Loucy (cell line): ENCODE measurements at regions not wholly inside any gene's neighbourhood (a gene's known extent, or its start where the extent isn't known, plus 50 kb on each side); places are given as distances from the start of the nearest gene placed in this dataset.

Source experiments
- EZH2phosphoT487 ChIP-seq: fragments of 200-600 bp; IDR thresholded peaks from 2 replicates; pipeline ENCODE4 v1.6.1; 2018; ENCODE audit warnings: antibody characterized with exemption, mild to moderate bottlenecking, moderate library complexity, borderline replicate concordance
- TF ChIP-seq, protein P1 (sequence below): fragments of 200-600 bp; sonication (generic); conservative IDR thresholded peaks from 2 replicates; pipeline ENCODE4 v1.5.1; 2014; ENCODE audit warnings: mild to moderate bottlenecking, antibody characterized with exemption, low read length

DNA sequence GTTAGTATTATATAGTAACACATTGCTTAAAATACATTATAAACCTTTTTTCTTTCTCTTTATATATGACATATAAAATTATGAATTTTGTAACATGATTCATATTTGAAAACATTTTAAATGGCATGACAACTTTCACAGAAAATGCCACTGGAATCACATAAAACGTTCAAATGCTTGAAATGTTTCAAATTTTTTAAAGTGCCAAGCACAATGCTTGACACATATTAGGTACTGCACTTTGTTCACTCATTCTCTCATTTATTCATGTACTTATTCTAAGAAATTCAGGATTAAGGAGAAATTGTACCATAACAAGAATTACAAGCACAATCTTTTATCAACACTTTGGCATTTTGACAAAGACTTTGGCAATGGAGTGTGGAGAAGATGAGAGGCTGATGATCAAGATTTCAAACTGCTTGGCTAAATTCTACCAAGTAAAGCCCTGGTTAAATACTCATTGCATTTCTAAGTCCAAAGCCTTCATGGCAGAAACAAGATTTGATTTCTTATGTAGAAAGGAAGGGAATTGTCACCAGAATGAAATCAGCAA, 232.2 kb downstream of the C12orf50 start:
- TF ChIP-seq, protein P1, sequence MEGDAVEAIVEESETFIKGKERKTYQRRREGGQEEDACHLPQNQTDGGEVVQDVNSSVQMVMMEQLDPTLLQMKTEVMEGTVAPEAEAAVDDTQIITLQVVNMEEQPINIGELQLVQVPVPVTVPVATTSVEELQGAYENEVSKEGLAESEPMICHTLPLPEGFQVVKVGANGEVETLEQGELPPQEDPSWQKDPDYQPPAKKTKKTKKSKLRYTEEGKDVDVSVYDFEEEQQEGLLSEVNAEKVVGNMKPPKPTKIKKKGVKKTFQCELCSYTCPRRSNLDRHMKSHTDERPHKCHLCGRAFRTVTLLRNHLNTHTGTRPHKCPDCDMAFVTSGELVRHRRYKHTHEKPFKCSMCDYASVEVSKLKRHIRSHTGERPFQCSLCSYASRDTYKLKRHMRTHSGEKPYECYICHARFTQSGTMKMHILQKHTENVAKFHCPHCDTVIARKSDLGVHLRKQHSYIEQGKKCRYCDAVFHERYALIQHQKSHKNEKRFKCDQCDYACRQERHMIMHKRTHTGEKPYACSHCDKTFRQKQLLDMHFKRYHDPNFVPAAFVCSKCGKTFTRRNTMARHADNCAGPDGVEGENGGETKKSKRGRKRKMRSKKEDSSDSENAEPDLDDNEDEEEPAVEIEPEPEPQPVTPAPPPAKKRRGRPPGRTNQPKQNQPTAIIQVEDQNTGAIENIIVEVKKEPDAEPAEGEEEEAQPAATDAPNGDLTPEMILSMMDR: no peak
- no peak for TF ChIP-seq EZH2phosphoT487
